ENCODE measurements at regions not wholly inside any gene's neighbourhood (a gene's known extent, or its start where the extent isn't known, plus 50 kb on each side); places are given as distances from the start of the nearest gene placed in this dataset.

DNA sequence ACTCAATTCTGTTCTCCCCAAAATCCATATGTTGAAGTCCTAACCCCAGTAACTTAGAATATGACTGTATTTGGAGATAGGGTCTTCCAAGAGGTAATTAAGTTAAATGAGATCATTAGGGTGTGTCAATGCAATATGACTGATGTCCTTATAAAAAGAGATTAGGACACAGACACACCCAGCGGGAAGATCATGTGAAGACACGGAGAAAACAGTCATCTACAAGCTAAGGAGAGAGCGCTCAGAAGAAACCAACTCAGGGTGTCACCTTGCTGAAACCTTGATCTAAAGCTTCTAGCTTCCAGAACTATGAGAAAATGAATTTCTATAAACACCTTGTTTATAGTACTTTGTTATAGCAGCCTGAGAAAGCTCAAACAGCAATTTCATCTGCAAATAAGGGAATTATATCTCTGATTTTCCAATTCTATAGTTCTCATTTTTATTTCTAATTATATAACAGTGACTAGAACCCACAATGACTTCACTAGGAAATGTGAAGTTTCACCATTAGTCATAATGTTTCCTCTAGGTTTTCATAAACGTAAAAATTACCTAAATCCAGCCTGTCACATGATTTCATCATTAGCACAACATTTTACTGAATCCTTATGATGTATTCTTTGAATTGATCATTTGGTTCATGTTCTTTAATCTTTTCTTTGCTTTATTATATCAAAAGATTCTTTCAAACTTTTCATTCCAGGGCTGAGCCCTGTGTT, 459.1 kb upstream of the MDFIC2 start:
- no peak for TF ChIP-seq CTCF (IDR thresholded peaks at IDR 0.05)
- no peak for TF ChIP-seq POLR2AphosphoS5 (IDR thresholded peaks at IDR 0.05)
- no peak for TF ChIP-seq POLR2A (IDR thresholded peaks at IDR 0.05)
